ENCODE measurements at regions not wholly inside any gene's neighbourhood (a gene's known extent, or its start where the extent isn't known, plus 50 kb on each side); places are given as distances from the start of the nearest gene placed in this dataset.

DNA sequence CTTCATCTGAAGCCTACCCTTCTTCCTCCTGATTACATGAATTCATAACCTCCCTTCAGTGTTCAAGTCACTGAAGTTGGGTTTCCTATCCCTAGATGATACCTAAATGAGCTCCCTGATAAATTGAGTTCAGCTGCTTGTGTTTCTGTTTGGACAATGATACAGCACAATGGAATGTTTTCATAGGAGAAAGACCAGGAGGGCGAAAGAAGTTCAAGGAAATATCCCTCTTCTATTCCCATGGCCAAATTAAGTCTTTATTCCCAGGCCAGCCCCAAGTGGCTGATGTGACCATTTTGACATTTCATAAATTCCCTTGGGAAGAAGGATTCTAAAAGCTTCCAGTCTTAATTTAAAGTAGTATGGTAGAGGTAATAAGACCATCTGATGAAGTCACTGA is 555.8 kb upstream of the CLINT1 start:
- Histone ChIP-seq H3K27me3 (ENCODE audit: control insufficient read depth in 3 of 3, insufficient read depth in 3 of 3, low read length in 2 of 3) (no peaks in the 10 kb centered on the region), H3K4me3 (no peak overlapping the region), H3K36me3 (ENCODE audit: control insufficient read depth in 4 of 4, insufficient read depth in 4 of 4, low read length in 4 of 4) (no peaks in the 10 kb centered on the region), H3K9ac (ENCODE audit: insufficient read depth in 1 of 2, low read length in 2 of 2) (no peak overlapping the region), H3K9me3 (ENCODE audit: control insufficient read depth in 4 of 4, insufficient read depth in 3 of 4, low read length in 3 of 4) (no peaks in the 10 kb centered on the region), H3K27ac (ENCODE audit: low read depth in 1 of 2, low read length in 1 of 2) (no peak overlapping the region), H3K4me1 (ENCODE audit: control insufficient read depth in 5 of 5, insufficient read depth in 5 of 5, low read length in 5 of 5) (peaks cover 0 to 5% (median 0%) of the 10 kb centered on the region in 5 donors)
- TF ChIP-seq CTCF (IDR thresholded peaks at IDR 0.05; ENCODE audit: control extremely low read depth, extremely low read depth), result no peak
- ATAC-seq (ENCODE audit: insufficient read depth, low FRiP score), result no peak
- 48 to 79% methylated on average over 1 of the region's 1 CpG for WGBS, 2 donors
- no peak for DNase-seq

DNA sequence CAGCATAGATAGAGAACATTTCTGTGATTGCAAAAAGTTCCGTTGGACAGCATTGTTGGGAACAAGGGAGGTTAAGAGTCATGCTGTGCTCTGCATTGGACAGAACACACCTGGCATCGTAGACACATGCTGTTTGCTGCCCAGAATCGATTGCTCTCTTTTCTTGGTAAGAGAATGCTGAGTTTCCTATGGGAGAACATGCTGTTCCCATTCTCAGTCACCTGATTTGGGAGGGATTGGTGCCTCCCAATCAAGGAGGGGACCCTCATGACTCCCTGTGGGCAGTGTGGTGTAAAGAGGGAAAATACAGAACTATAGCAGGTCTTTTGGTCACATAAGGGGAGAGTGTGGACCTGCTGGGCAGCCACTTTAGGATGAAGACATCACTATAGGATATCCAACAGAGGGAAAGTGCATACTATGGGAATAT is 555.4 kb upstream of the CLINT1 start:
- 66 to 90% methylated on average over 3 of the region's 3 CpGs for WGBS, 2 donors
- ATAC-seq (ENCODE audit: insufficient read depth, low FRiP score), result no peak
- no peak for DNase-seq

GRCh38 chr5:158413122-158413680 is 554.3 kb upstream of the CLINT1 start:
- Histone ChIP-seq H3K27me3 (ENCODE audit: control insufficient read depth in 3 of 3, insufficient read depth in 3 of 3, low read length in 2 of 3) (no peaks in the 10 kb centered on the region), H3K4me3 (no peak overlapping the region), H3K9me3 (ENCODE audit: control insufficient read depth in 4 of 4, insufficient read depth in 3 of 4, low read length in 3 of 4) (no peaks in the 10 kb centered on the region), H3K9ac (ENCODE audit: insufficient read depth in 1 of 2, low read length in 2 of 2) (no peak overlapping the region), H3K27ac (ENCODE audit: low read depth in 1 of 2, low read length in 1 of 2) (no peak overlapping the region), H3K36me3 (ENCODE audit: control insufficient read depth in 4 of 4, insufficient read depth in 4 of 4, low read length in 4 of 4) (no peaks in the 10 kb centered on the region), H3K4me1 (ENCODE audit: control insufficient read depth in 5 of 5, insufficient read depth in 5 of 5, low read length in 5 of 5) (peaks cover 0 to 5% (median 0%) of the 10 kb centered on the region in 5 donors)
- ATAC-seq (ENCODE audit: insufficient read depth, low FRiP score), result no peak
- no peak for TF ChIP-seq CTCF (IDR thresholded peaks at IDR 0.05; ENCODE audit: control extremely low read depth, extremely low read depth)
- 49 to 75% methylated on average over 4 of the region's 4 CpGs for WGBS, 2 donors
- no peak for DNase-seq

More for the DNA sequence above, 555.4 kb upstream of the CLINT1 start:
- TF ChIP-seq CTCF (IDR thresholded peaks at IDR 0.05; ENCODE audit: control extremely low read depth, extremely low read depth), result no peak
- no peaks in the 10 kb centered on the region for H3K36me3 ChIP-seq (ENCODE audit: control insufficient read depth in 4 of 4, insufficient read depth in 4 of 4, low read length in 4 of 4)
- no peak overlapping the region for H3K9ac ChIP-seq (ENCODE audit: insufficient read depth in 1 of 2, low read length in 2 of 2)
- peaks cover 0 to 5% (median 0%) of the 10 kb centered on the region in 5 donors for H3K4me1 ChIP-seq (ENCODE audit: control insufficient read depth in 5 of 5, insufficient read depth in 5 of 5, low read length in 5 of 5)
- H3K9me3 ChIP-seq (ENCODE audit: control insufficient read depth in 4 of 4, insufficient read depth in 3 of 4, low read length in 3 of 4), result no peaks in the 10 kb centered on the region
- no peak overlapping the region for H3K4me3 ChIP-seq
- peak overlapping the region in 1 of 2 donors; percentile 9 for H3K27ac ChIP-seq (ENCODE audit: low read depth in 1 of 2, low read length in 1 of 2)
- H3K27me3 ChIP-seq (ENCODE audit: control insufficient read depth in 3 of 3, insufficient read depth in 3 of 3, low read length in 2 of 3), result no peaks in the 10 kb centered on the region

DNA sequence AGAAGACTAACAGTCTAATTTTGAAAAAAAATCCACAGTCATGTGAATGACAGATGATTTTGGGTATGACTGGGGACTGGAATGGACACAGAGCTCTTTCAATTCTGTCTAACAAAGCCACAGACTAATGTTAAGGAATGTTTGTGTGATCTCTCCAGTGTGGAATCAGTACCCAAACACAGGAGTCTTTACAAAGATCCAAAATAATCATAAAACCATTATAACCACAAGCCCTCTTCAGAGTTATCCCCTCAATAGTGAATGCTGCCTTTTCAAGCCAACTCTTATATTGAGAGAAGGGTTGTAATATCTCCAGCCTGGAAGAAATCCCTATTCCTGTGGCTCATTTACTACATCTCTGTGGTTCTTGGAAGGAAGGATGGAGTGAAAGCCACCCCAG is 552.0 kb upstream of the CLINT1 start:
- no peaks in the 10 kb centered on the region for H3K9me3 ChIP-seq (ENCODE audit: control insufficient read depth in 4 of 4, insufficient read depth in 3 of 4, low read length in 3 of 4)
- no peaks in the 10 kb centered on the region for H3K36me3 ChIP-seq (ENCODE audit: control insufficient read depth in 4 of 4, insufficient read depth in 4 of 4, low read length in 4 of 4)
- no peak overlapping the region for H3K4me3 ChIP-seq
- H3K27ac ChIP-seq (ENCODE audit: low read depth in 1 of 2, low read length in 1 of 2), result no peak overlapping the region
- H3K9ac ChIP-seq (ENCODE audit: insufficient read depth in 1 of 2, low read length in 2 of 2), result no peak overlapping the region
- ATAC-seq (ENCODE audit: insufficient read depth, low FRiP score) (no peak), DNase-seq (no peak)
- no peak for TF ChIP-seq CTCF (IDR thresholded peaks at IDR 0.05; ENCODE audit: control extremely low read depth, extremely low read depth)
- no peaks in the 10 kb centered on the region for H3K27me3 ChIP-seq (ENCODE audit: control insufficient read depth in 3 of 3, insufficient read depth in 3 of 3, low read length in 2 of 3)
- peaks cover 0 to 5% (median 0%) of the 10 kb centered on the region in 5 donors for H3K4me1 ChIP-seq (ENCODE audit: control insufficient read depth in 5 of 5, insufficient read depth in 5 of 5, low read length in 5 of 5)

Measured in lung (tissue), 11 donors.